H1 (cell line): ENCODE measurements at regions not wholly inside any gene's neighbourhood (a gene's known extent, or its start where the extent isn't known, plus 50 kb on each side); places are given as distances from the start of the nearest gene placed in this dataset.

Experiments
- CTCF ChIA-PET: fragments of 300-600 bp; sonication (Branson Sonifier 250); formaldehyde crosslinking; loops from one replicate; lab custom pipeline; 2021; ENCODE audit not compliant: partially characterized antibody; lab: Charles Lee
- POLR2A ChIA-PET: fragments of 300-600 bp; sonication (Branson Sonifier 250); formaldehyde crosslinking; loops from one replicate; lab custom pipeline; 2021; ENCODE audit warnings: inconsistent platforms; ENCODE audit not compliant: partially characterized antibody; lab: Charles Lee
- DNase-seq, 2 experiments: peaks; one replicate each; pipeline versions ENCODE4 v3.0.0 to v3.0.0-alpha.2; 2010 to 2022; ENCODE audit warnings: low spot score in 2 of 2, low read depth in 1 of 2, mixed read lengths in 1 of 2
- FAIRE-seq: peaks from 2 replicates; lab custom pipeline; 2011; peaks lifted over from hg19 to GRCh38; lab: Jason Lieb, UNC
- H2AFZ ChIP-seq: 2 replicates; pipeline ENCODE4 v1.8.1; 2012; ENCODE audit warnings: low read length, inconsistent platforms
- H2AK5ac ChIP-seq: 2 replicates; pipeline ENCODE4 v1.6.1; 2013; ENCODE audit warnings: low read depth, low read length
- H2BK120ac ChIP-seq: replicated peaks from 2 replicates; pipeline ENCODE3; 2013; ENCODE audit warnings: low read depth, low read length, inconsistent platforms
- H2BK12ac ChIP-seq: 2 replicates; pipeline ENCODE4 v1.6.1; 2013; ENCODE audit warnings: low read depth, low read length
- H2BK15ac ChIP-seq: 2 replicates; pipeline ENCODE4 v1.6.1; 2013; ENCODE audit warnings: low read length
- H2BK20ac ChIP-seq: 2 replicates; pipeline ENCODE4 v1.6.1; 2013; ENCODE audit warnings: low read length
- H2BK5ac ChIP-seq: 2 replicates; pipeline ENCODE4 v1.6.1; 2013; ENCODE audit warnings: low read depth, low read length
- H3K14ac ChIP-seq: 2 replicates; pipeline ENCODE4 v1.6.1; 2013; ENCODE audit warnings: inconsistent platforms; ENCODE audit not compliant: insufficient read length
- H3K18ac ChIP-seq: 2 replicates; pipeline ENCODE4 v1.6.1; 2013; ENCODE audit warnings: low read length; ENCODE audit errors: extremely low read depth
- H3K23ac ChIP-seq: 2 replicates; pipeline ENCODE4 v1.6.1; 2013; ENCODE audit warnings: inconsistent platforms; ENCODE audit not compliant: insufficient read length
- H3K23me2 ChIP-seq: 2 replicates; pipeline ENCODE4 v1.6.1; 2013; ENCODE audit warnings: low read depth, low read length
- H3K27ac ChIP-seq: 2 replicates; pipeline ENCODE4 v1.6.1; 2011; ENCODE audit warnings: low read depth, low read length, inconsistent platforms
- H3K27me3 ChIP-seq, 4 experiments: replicated peaks in 1 of 4; 1 replicate in 1 of 4; 2 replicates in 3 of 4; pipeline versions ENCODE4 v1.6.1 to v1.8.1; 2011 to 2013; ENCODE audit warnings: low read length in 3 of 4, mild to moderate bottlenecking in 3 of 4, inconsistent platforms in 2 of 4, mixed read lengths in 2 of 4, moderate library complexity in 1 of 4; ENCODE audit not compliant: control insufficient read depth in 3 of 4, insufficient read depth in 3 of 4; ENCODE audit errors: extremely low read depth in 1 of 4
- H3K36me3 ChIP-seq, 4 experiments: 2 replicates each; pipeline versions ENCODE4 v1.6.1 to v1.8.1; 2011 to 2013; ENCODE audit warnings: mild to moderate bottlenecking in 4 of 4, low read length in 3 of 4, moderate library complexity in 2 of 4, control low read depth in 1 of 4, inconsistent platforms in 1 of 4; ENCODE audit not compliant: insufficient read depth in 4 of 4, control insufficient read depth in 2 of 4
- H3K4ac ChIP-seq: replicated peaks from 2 replicates; pipeline ENCODE3; 2013; ENCODE audit warnings: low read length, low read depth, mixed read lengths, inconsistent platforms; ENCODE audit not compliant: insufficient read length
- H3K4me1 ChIP-seq, 4 experiments: replicated peaks in 1 of 4; 1 replicate in 1 of 4; 2 replicates in 3 of 4; pipeline versions ENCODE4 v1.6.1 to v1.8.1; 2011 to 2013; ENCODE audit warnings: low read length in 3 of 4, inconsistent platforms in 2 of 4, mixed read lengths in 1 of 4; ENCODE audit not compliant: insufficient read depth in 4 of 4, control insufficient read depth in 3 of 4
- H3K4me2 ChIP-seq, 2 experiments: 2 replicates each; pipeline versions ENCODE4 v1.6.1 to v1.8.1; 2011 to 2013; ENCODE audit warnings: low read depth in 2 of 2, low read length in 2 of 2, control low read depth in 1 of 2, inconsistent platforms in 1 of 2, mild to moderate bottlenecking in 1 of 2; ENCODE audit not compliant: insufficient read depth in 1 of 2
- H3K4me3 ChIP-seq, 4 experiments: fragments of 200-600, 300-600 bp in 1 of 4; sonication (generic), shearing (Covaris generic), sonication (Bioruptor Twin) in 1 of 4; 2 replicates each; pipeline versions ENCODE4 v1.5.1 to v1.8.1; 2011 to 2016; ENCODE audit warnings: low read length in 4 of 4, low read depth in 3 of 4, control low read depth in 2 of 4, inconsistent platforms in 2 of 4, mild to moderate bottlenecking in 2 of 4, mixed read lengths in 1 of 4, moderate library complexity in 1 of 4; ENCODE audit not compliant: insufficient read depth in 2 of 4; ENCODE audit errors: extremely low read depth in 1 of 4
- H3K56ac ChIP-seq: replicated peaks from 2 replicates; pipeline ENCODE3; 2013; ENCODE audit warnings: low read depth, mild to moderate bottlenecking, mixed read lengths, low read length, inconsistent platforms; ENCODE audit not compliant: insufficient read length
- H3K79me1 ChIP-seq: 2 replicates; pipeline ENCODE4 v1.6.1; 2013; ENCODE audit warnings: low read depth, low read length, control low read depth
- H3K79me2 ChIP-seq, 2 experiments: 2 replicates each; pipeline versions ENCODE4 v1.6.1 to v1.8.1; 2012 to 2013; ENCODE audit warnings: low read length in 2 of 2, mild to moderate bottlenecking in 2 of 2, inconsistent platforms in 1 of 2; ENCODE audit not compliant: insufficient read depth in 2 of 2, control insufficient read depth in 1 of 2
- H3K9ac ChIP-seq, 4 experiments: replicated peaks in 1 of 4; 1 replicate in 1 of 4; 2 replicates in 3 of 4; pipeline versions ENCODE4 v1.6.1 to v1.8.1; 2011 to 2013; ENCODE audit warnings: low read depth in 3 of 4, low read length in 3 of 4, control low read depth in 2 of 4, mild to moderate bottlenecking in 2 of 4, moderate library complexity in 2 of 4, inconsistent platforms in 1 of 4; ENCODE audit errors: extremely low read depth in 1 of 4
- H3K9me3 ChIP-seq, 2 experiments: 2 replicates each; pipeline versions ENCODE4 v1.6.1 to v1.8.1; 2012 to 2013; ENCODE audit warnings: mild to moderate bottlenecking in 2 of 2, moderate library complexity in 2 of 2, control low read depth in 1 of 2, inconsistent platforms in 1 of 2, low read depth in 1 of 2, low read length in 1 of 2, mixed read lengths in 1 of 2; ENCODE audit not compliant: insufficient read depth in 2 of 2
- H4K20me1 ChIP-seq, 2 experiments: replicated peaks in 1 of 2; 2 replicates each; pipeline versions ENCODE3 to v1.8.1; 2011 to 2013; ENCODE audit warnings: inconsistent platforms in 2 of 2, low read length in 2 of 2, mild to moderate bottlenecking in 1 of 2; ENCODE audit not compliant: insufficient read depth in 2 of 2, control insufficient read depth in 1 of 2
- H4K5ac ChIP-seq: 2 replicates; pipeline ENCODE4 v1.6.1; 2013; ENCODE audit warnings: low read length, low read depth, mixed read lengths, inconsistent platforms; ENCODE audit not compliant: insufficient read length
- H4K8ac ChIP-seq: 2 replicates; pipeline ENCODE4 v1.8.0; 2013; ENCODE audit warnings: mild to moderate bottlenecking, moderate library complexity, low read length, inconsistent platforms; ENCODE audit not compliant: insufficient read depth; ENCODE audit errors: extremely low read depth
- H4K91ac ChIP-seq: replicated peaks from 2 replicates; pipeline ENCODE3; 2013; ENCODE audit warnings: low read length, mixed read lengths, inconsistent platforms; ENCODE audit not compliant: insufficient read length
- CBX8 ChIP-seq: fragments of 300-800, 300-1000 bp; sonication (generic); IDR thresholded peaks from 2 replicates; pipeline ENCODE4 v1.7.1; 2016; ENCODE audit warnings: low read depth, low read length, borderline replicate concordance
- HDAC6 ChIP-seq: IDR thresholded peaks from one replicate; pipeline ENCODE4 v1.7.1; 2012; ENCODE audit warnings: low read depth, mild to moderate bottlenecking, inconsistent platforms, low read length, moderate library complexity
- MAX ChIP-seq: IDR thresholded peaks from 2 replicates; pipeline ENCODE4 v1.6.1; 2012; ENCODE audit warnings: inconsistent platforms
- POLR2A ChIP-seq, 2 experiments: IDR thresholded peaks; 1 replicate in 1 of 2; 2 replicates in 1 of 2; pipeline ENCODE4 v1.6.1; 2011; ENCODE audit warnings: low read depth in 2 of 2, low read length in 2 of 2, mild to moderate bottlenecking in 2 of 2; ENCODE audit errors: control extremely low read depth in 1 of 2
- POU5F1 ChIP-seq: IDR thresholded peaks from 2 replicates; pipeline ENCODE4 v1.6.1; 2011; ENCODE audit warnings: low read depth, mild to moderate bottlenecking, low read length, moderate library complexity
- SAP30 ChIP-seq: fragments of 300-600 bp; sonication (generic); IDR thresholded peaks from 2 replicates; pipeline ENCODE4 v1.7.1; 2012; ENCODE audit warnings: low read length, moderate library complexity, mild to moderate bottlenecking, inconsistent platforms; ENCODE audit not compliant: insufficient read depth, insufficient replicate concordance
- TAF7 ChIP-seq: optimal IDR thresholded peaks from 2 replicates; pipeline ENCODE3; 2011; ENCODE audit warnings: low read depth, mild to moderate bottlenecking, inconsistent platforms, low read length, moderate library complexity, borderline replicate concordance
- TBP ChIP-seq: IDR thresholded peaks from 2 replicates; pipeline ENCODE4 v1.6.1; 2011; ENCODE audit warnings: low read depth, low read length, improper control_type of control experiment
- WGBS, 2 experiments: shearing (Covaris generic) in 1 of 2; methylation state at CpG; one replicate each; pipeline versions ENCODE4 v1.1.6 to v1.1.7; 2013 to 2015; ENCODE audit warnings: low lambda C conversion rate in 2 of 2, mixed read lengths in 2 of 2, inconsistent platforms in 1 of 2, low coverage in 1 of 2, missing lambda C conversion rate in 1 of 2; ENCODE audit not compliant: insufficient replicate concordance in 2 of 2, insufficient coverage in 1 of 2, insufficient read length in 1 of 2; ENCODE audit errors: extremely low coverage in 1 of 2, missing lambda C conversion rate in 1 of 2; 5-methylcytosine and 5-hydroxymethylcytosine counted together

- POLR2A ChIA-PET, result no interaction called here
- Histone ChIP-seq H3K23ac (no peak overlapping the region), H3K14ac (no peak overlapping the region), H4K5ac (no peak overlapping the region), H2BK20ac (no peak overlapping the region), H3K23me2 (no peaks in the 10 kb centered on the region; the same call in 1 of the 2 replicates), H2BK5ac (no peak overlapping the region), H4K8ac (no peak overlapping the region), H3K27ac (no peak overlapping the region), H3K9ac (no peak overlapping the region), H3K4me2 (no peak overlapping the region), H4K20me1 (no peaks in the 10 kb centered on the region), H2AK5ac (no peak overlapping the region), H2BK12ac (no peak overlapping the region), H4K91ac (no peak overlapping the region), H3K18ac (no peak overlapping the region), H3K4me3 (no peak overlapping the region), H3K4me1 (no peaks in the 10 kb centered on the region), H3K9me3 (no peaks in the 10 kb centered on the region), H3K79me1 (no peaks in the 10 kb centered on the region), H2BK120ac (no peak overlapping the region), H3K4ac (no peak overlapping the region), H2BK15ac (no peak overlapping the region), H3K27me3 (no peaks in the 10 kb centered on the region), H3K79me2 (no peaks in the 10 kb centered on the region), H2AFZ (no peak overlapping the region), H3K36me3 (no peaks in the 10 kb centered on the region), H3K56ac (no peak overlapping the region)
- CTCF ChIA-PET, result interaction anchor here (1.1 kb wide), 1 partner anchor 11 kb away, joined by 4 read pairs; no protein-coding TSS in a partner anchor
- FAIRE-seq (no peak), DNase-seq (no peak)
- 100% methylated on average over 1 of the region's 1 CpG; no CpG with 5 or more reads in 1 of the 2 experiments for WGBS, 2 experiments
- no peak for TF ChIP-seq POU5F1
- TF ChIP-seq CBX8, result no peak
- no peak for TF ChIP-seq POLR2A (IDR thresholded peaks at IDR 0.05; ENCODE audit: control extremely low read depth in 1 of 2, low read depth in 2 of 2, low read length in 2 of 2)
- TF ChIP-seq TBP, result no peak
- no peak for TF ChIP-seq SAP30
- TF ChIP-seq HDAC6, result no peak
- no peak for TF ChIP-seq MAX
- TF ChIP-seq TAF7, result no peak
These were observed 181.4 kb downstream of the KLF5 start for GRCh38 chr13:73240193-73240592.
